AG09309 (cell line): ENCODE measurements at regions not wholly inside any gene's neighbourhood (a gene's known extent, or its start where the extent isn't known, plus 50 kb on each side); places are given as distances from the start of the nearest gene placed in this dataset.

Experiments
- DNase-seq: peaks from one replicate; pipeline ENCODE4 v3.0.0-alpha.2; 2010; ENCODE audit warnings: low read depth
- H3K4me3 ChIP-seq: 2 replicates; pipeline ENCODE4 v1.5.1; 2011; ENCODE audit warnings: mild to moderate bottlenecking, low read depth, low read length, moderate library complexity; ENCODE audit not compliant: control insufficient read depth
- CTCF ChIP-seq: IDR thresholded peaks from 2 replicates; pipeline ENCODE4 v1.5.1; 2011; ENCODE audit warnings: mild to moderate bottlenecking, low read depth, low read length, inconsistent platforms; ENCODE audit not compliant: insufficient read depth, control insufficient read depth; ENCODE audit errors: missing control alignments

DNA sequence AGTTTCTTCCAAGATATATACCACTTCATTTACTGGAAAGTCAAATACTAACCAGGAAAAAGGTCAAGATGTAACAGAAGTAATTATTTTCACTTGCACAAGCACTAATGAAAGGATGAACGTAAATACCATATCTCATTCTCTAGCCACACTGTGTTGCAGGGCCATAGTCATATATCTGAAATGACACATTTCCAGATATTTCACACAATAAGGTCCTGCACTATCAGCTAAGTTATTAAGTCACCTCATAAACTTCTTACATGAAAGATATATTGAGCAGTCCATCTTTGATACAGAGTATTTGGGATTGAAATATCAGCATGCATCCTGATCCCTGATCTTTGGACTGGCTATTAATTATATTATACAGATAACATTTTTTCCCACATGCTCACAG is 783.3 kb upstream of the MGAT4C start:
- no peak for TF ChIP-seq CTCF
- DNase-seq, result no peak

DNA sequence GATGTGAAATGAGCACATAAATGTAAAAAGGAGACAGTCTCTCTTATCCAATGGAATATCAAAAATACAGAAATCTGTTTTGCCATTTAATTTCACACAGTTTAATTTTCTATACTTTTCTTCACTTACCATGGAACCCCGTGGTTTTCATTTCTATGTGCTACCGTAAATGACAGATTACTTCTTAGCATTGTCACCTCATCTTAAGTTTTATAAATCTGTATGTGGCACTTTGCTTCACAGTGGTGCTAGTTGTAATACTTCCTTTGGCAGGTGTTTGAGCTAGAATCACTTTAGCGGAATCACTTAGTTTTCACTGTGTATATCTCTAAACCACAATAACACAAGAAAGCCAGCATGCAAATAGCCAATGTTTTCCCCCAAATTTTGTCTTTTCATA is 781.9 kb upstream of the MGAT4C start:
- no peak for DNase-seq
- no peak overlapping the region for H3K4me3 ChIP-seq
- TF ChIP-seq CTCF, result no peak

More for the DNA sequence above, 783.3 kb upstream of the MGAT4C start:
- H3K4me3 ChIP-seq, result no peak overlapping the region

- TF ChIP-seq CTCF, result no peak
These were observed 769.8 kb upstream of the MGAT4C start for GRCh38 chr12:87025976-87026375.

GRCh38 chr12:87021400-87021799 is 765.2 kb upstream of the MGAT4C start:
- no peak for TF ChIP-seq CTCF
- H3K4me3 ChIP-seq, result no peak overlapping the region
- no peak for DNase-seq

More at GRCh38 chr12:87025976-87026375, 769.8 kb upstream of the MGAT4C start:
- DNase-seq, result no peak
- H3K4me3 ChIP-seq, result no peak overlapping the region

- no peak overlapping the region for H3K4me3 ChIP-seq
- TF ChIP-seq CTCF, result no peak
- DNase-seq, result no peak
These were observed 763.9 kb upstream of the MGAT4C start for GRCh38 chr12:87020071-87020470.

DNA sequence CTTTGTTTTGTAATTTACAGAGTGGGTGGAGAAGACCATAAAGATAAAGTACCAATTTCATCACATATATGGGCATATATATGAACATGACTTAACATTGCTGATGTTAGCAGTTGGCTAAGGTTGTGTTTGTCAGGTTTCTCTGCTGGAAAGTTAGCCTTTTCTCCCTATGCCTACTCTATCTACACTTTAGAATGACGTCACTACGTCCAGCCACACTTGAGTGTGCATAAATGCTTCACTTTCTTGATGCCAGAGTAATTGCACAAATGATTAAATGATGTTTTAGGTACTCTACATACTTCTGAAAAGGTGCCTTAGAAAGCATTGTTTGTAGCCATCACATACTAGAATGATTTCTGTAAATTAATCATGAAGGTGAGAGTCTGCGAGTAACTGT is 759.2 kb upstream of the MGAT4C start:
- no peak for TF ChIP-seq CTCF
- no peak overlapping the region for H3K4me3 ChIP-seq
- DNase-seq, result no peak

GRCh38 chr12:87008785-87009384 is 752.7 kb upstream of the MGAT4C start:
- H3K4me3 ChIP-seq, result no peak overlapping the region
- DNase-seq, result no peak
- no peak for TF ChIP-seq CTCF
